ENCODE measurements at regions not wholly inside any gene's neighbourhood (a gene's known extent, or its start where the extent isn't known, plus 50 kb on each side); places are given as distances from the start of the nearest gene placed in this dataset.

- TF ChIP-seq TEAD4 (IDR thresholded peaks at IDR 0.05) = no peak
- no peak for TF ChIP-seq TCF12 (IDR thresholded peaks at IDR 0.05; ENCODE audit: low read depth)
- no peak for TF ChIP-seq CEBPB (IDR thresholded peaks at IDR 0.05)
- no peak for TF ChIP-seq RAD21 (IDR thresholded peaks at IDR 0.05; ENCODE audit: low read depth)
- TF ChIP-seq EP300 (IDR thresholded peaks at IDR 0.05; ENCODE audit: borderline replicate concordance) = no peak
- TF ChIP-seq CREB1 (IDR thresholded peaks at IDR 0.05; ENCODE audit: low read depth) = no peak
- TF ChIP-seq USF1 (IDR thresholded peaks at IDR 0.05) = no peak
- no peak for TF ChIP-seq MAX (IDR thresholded peaks at IDR 0.05)
- TF ChIP-seq EGR1 (IDR thresholded peaks at IDR 0.05) = no peak
- no peak for TF ChIP-seq REST (IDR thresholded peaks at IDR 0.05; ENCODE audit: low read depth)
- no peak for TF ChIP-seq TAF1 (IDR thresholded peaks at IDR 0.05; ENCODE audit: low read depth)
- TF ChIP-seq FOXM1 (IDR thresholded peaks at IDR 0.05; ENCODE audit: borderline replicate concordance, low read depth) = no peak
- TF ChIP-seq NFIC (IDR thresholded peaks at IDR 0.05) = no peak
- no peak for TF ChIP-seq YY1 (IDR thresholded peaks at IDR 0.05; ENCODE audit: low read depth)
- TF ChIP-seq ZBTB7A (IDR thresholded peaks at IDR 0.05; ENCODE audit: low read depth) = no peak
Observed at GRCh38 chr5:152136321-152136720, 211.7 kb upstream of the GLRA1 start.

- no peak for TF ChIP-seq RAD21 (IDR thresholded peaks at IDR 0.05; ENCODE audit: low read depth)
- TF ChIP-seq YY1 (IDR thresholded peaks at IDR 0.05; ENCODE audit: low read depth) = no peak
- TF ChIP-seq TAF1 (IDR thresholded peaks at IDR 0.05; ENCODE audit: low read depth) = no peak
- no peak for TF ChIP-seq REST (IDR thresholded peaks at IDR 0.05; ENCODE audit: low read depth)
- TF ChIP-seq FOXM1 (IDR thresholded peaks at IDR 0.05; ENCODE audit: borderline replicate concordance, low read depth) = no peak
- TF ChIP-seq TEAD4 (IDR thresholded peaks at IDR 0.05) = no peak
- TF ChIP-seq CREB1 (IDR thresholded peaks at IDR 0.05; ENCODE audit: low read depth) = no peak
- no peak for TF ChIP-seq EGR1 (IDR thresholded peaks at IDR 0.05)
- no peak for TF ChIP-seq NFIC (IDR thresholded peaks at IDR 0.05)
- TF ChIP-seq TCF12 (IDR thresholded peaks at IDR 0.05; ENCODE audit: low read depth) = no peak
- TF ChIP-seq ZBTB7A (IDR thresholded peaks at IDR 0.05; ENCODE audit: low read depth) = no peak
Observed at GRCh38 chr5:152135827-152136226, 211.2 kb upstream of the GLRA1 start.

- TF ChIP-seq USF1 (IDR thresholded peaks at IDR 0.05) (no peak), FOXM1 (IDR thresholded peaks at IDR 0.05; ENCODE audit: borderline replicate concordance, low read depth) (no peak), YY1 (IDR thresholded peaks at IDR 0.05; ENCODE audit: low read depth) (no peak), ZBTB7A (IDR thresholded peaks at IDR 0.05; ENCODE audit: low read depth) (no peak), NFIC (IDR thresholded peaks at IDR 0.05) (no peak), EGR1 (IDR thresholded peaks at IDR 0.05) (no peak), CEBPB (IDR thresholded peaks at IDR 0.05) (no peak), TEAD4 (IDR thresholded peaks at IDR 0.05) (no peak), RAD21 (IDR thresholded peaks at IDR 0.05; ENCODE audit: low read depth) (no peak), REST (IDR thresholded peaks at IDR 0.05; ENCODE audit: low read depth) (no peak), MAX (IDR thresholded peaks at IDR 0.05) (no peak), EP300 (IDR thresholded peaks at IDR 0.05; ENCODE audit: borderline replicate concordance) (no peak)
Observed at GRCh38 chr5:152125661-152126205, 201.1 kb upstream of the GLRA1 start.

GRCh38 chr5:152124409-152125041 is 199.9 kb upstream of the GLRA1 start:
- TF ChIP-seq TEAD4 (IDR thresholded peaks at IDR 0.05) (no peak), YY1 (IDR thresholded peaks at IDR 0.05; ENCODE audit: low read depth) (no peak), EP300 (IDR thresholded peaks at IDR 0.05; ENCODE audit: borderline replicate concordance) (no peak)

Measured in Ishikawa (cell line).